Left kidney (tissue), 1 donor: ENCODE measurements at regions not wholly inside any gene's neighbourhood (a gene's known extent, or its start where the extent isn't known, plus 50 kb on each side); places are given as distances from the start of the nearest gene placed in this dataset.

Source experiments
- DNase-seq: peaks from one replicate; pipeline ENCODE4 v3.0.0-alpha.2; 2013

- no peak for DNase-seq
These were observed 201.6 kb upstream of the IRX1 start for GRCh38 chr5:3393920-3394597.

- DNase-seq, result no peak
These were observed 202.3 kb upstream of the IRX1 start for GRCh38 chr5:3393122-3393919.

GRCh38 chr5:3392306-3392939, 203.2 kb upstream of the IRX1 start:
- no peak for DNase-seq

GRCh38 chr5:3391210-3391609, 204.4 kb upstream of the IRX1 start:
- no peak for DNase-seq

- no peak for DNase-seq
These were observed 206.1 kb upstream of the IRX1 start for GRCh38 chr5:3389471-3390026.

GRCh38 chr5:3386637-3387036, 209.0 kb upstream of the IRX1 start:
- DNase-seq, result no peak

GRCh38 chr5:3385991-3386519, 209.6 kb upstream of the IRX1 start:
- no peak for DNase-seq

GRCh38 chr5:3384531-3384930, 211.1 kb upstream of the IRX1 start:
- DNase-seq, result no peak

GRCh38 chr5:3382782-3383181, 212.8 kb upstream of the IRX1 start:
- no peak for DNase-seq

- DNase-seq, result no peak
These were observed 213.5 kb upstream of the IRX1 start for GRCh38 chr5:3382151-3382550.

GRCh38 chr5:3381206-3381825, 214.3 kb upstream of the IRX1 start:
- DNase-seq, result no peak

GRCh38 chr5:3380689-3381088, 214.9 kb upstream of the IRX1 start:
- no peak for DNase-seq

- DNase-seq, result no peak
These were observed 217.8 kb upstream of the IRX1 start for GRCh38 chr5:3377831-3378230.

- no peak for DNase-seq
These were observed 218.5 kb upstream of the IRX1 start for GRCh38 chr5:3377176-3377575.

- DNase-seq, result no peak
These were observed 219.0 kb upstream of the IRX1 start for GRCh38 chr5:3376611-3377010.

GRCh38 chr5:3375586-3376311, 219.9 kb upstream of the IRX1 start:
- no peak for DNase-seq

GRCh38 chr5:3373391-3373790, 222.2 kb upstream of the IRX1 start:
- DNase-seq, result no peak

GRCh38 chr5:3372289-3372688, 223.3 kb upstream of the IRX1 start:
- no peak for DNase-seq

- DNase-seq, result no peak
These were observed 230.0 kb upstream of the IRX1 start for GRCh38 chr5:3365501-3366215.

GRCh38 chr5:3364941-3365340, 230.7 kb upstream of the IRX1 start:
- DNase-seq, result no peak

GRCh38 chr5:3364433-3364832, 231.2 kb upstream of the IRX1 start:
- DNase-seq, result no peak
